HG02852 (cell line): ENCODE measurements at regions not wholly inside any gene's neighbourhood (a gene's known extent, or its start where the extent isn't known, plus 50 kb on each side); places are given as distances from the start of the nearest gene placed in this dataset.
A peak's percentile ranks its signal among the peaks of the same experiment; 100 is the strongest.
"Not testable (repeated sequence)": the region's sequence is repeated elsewhere in the genome, so short reads cannot be mapped to it uniquely, and the experiment has no call there.

ENCODE experiments used
- ATAC-seq: cut with Tn5 transposase; IDR thresholded peaks from one replicate; pipeline ENCODE4 v1.9.1; 2021; ENCODE audit warnings: mild to moderate bottlenecking, moderate library complexity; ENCODE audit not compliant: unreplicated experiment

- no peak for ATAC-seq
Measured at GRCh38 chr17:56688151-56688550, 94.7 kb downstream of the NOG start.

- no peak for ATAC-seq
Measured at GRCh38 chr17:56690441-56691291, 97.2 kb downstream of the NOG start.

DNA sequence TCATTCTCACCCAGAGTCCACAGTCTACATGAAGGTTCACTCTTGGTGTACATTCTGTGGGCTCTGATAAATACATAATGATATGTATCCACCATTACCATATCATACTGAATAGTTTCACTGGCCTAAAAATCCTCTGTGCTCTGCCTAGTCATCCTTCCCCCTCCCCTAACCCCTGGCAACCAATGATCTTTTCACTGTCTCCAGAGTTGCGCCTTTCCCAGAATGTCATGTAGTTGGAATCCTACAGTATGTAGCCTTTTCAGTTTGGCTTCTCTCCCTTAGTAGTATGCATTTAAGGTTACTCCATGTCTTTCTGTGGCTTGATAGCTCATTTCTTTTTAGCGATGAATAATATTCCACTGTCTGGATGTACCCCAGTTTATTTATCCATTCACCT, 101.3 kb downstream of the NOG start:
- no peak for ATAC-seq

DNA sequence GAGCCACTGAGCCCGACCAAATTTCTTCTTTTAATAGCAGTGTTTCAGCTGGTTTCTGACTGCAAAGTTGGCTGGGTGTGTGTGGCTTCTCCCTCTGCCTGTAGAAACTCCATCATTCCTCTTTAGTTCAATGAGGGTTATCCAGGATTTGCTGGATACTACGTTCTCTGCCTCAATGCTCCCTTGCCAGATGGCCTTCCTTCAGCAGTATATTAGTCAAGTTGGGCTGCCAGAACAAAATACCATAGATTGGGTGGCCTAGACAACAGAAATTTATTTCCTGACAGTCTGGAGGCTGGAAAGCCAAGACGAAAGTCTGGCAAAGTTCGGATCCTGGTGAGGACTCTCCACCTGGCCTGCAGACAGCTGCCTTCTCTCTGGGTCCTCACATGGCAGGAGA, 103.7 kb downstream of the NOG start:
- no peak for ATAC-seq

GRCh38 chr17:56699186-56699894, 105.8 kb downstream of the NOG start:
- ATAC-seq: no peak

- no peak for ATAC-seq
Measured at GRCh38 chr17:56700919-56701420, 107.5 kb downstream of the NOG start.

GRCh38 chr17:56707312-56708219, 114.1 kb downstream of the NOG start:
- ATAC-seq: no peak

DNA sequence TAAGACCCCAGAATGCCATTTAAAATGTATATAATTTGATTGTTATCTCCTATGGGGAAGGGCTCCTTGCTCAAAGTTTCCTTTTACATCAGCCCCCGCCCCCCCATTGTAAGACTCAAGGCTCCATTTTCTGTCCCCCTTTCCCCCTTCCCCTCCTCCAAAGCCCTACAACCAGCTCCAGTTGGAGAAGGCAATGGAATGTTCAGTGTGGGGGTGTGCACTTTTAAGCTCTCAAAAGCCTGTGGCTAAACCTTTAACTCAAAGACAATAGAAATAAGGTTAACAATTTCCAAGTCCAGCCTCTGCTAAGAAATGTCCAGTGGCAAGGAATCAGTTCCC, 114.7 kb downstream of the NOG start:
- no peak for ATAC-seq

- ATAC-seq: no peak
Measured at GRCh38 chr17:56708670-56709410, 115.3 kb downstream of the NOG start.

- ATAC-seq: no peak
Measured at GRCh38 chr17:56710986-56711385, 117.5 kb downstream of the NOG start.

GRCh38 chr17:56715613-56716357, 117.9 kb downstream of the C17orf67 start:
- ATAC-seq: peak; percentile 90

DNA sequence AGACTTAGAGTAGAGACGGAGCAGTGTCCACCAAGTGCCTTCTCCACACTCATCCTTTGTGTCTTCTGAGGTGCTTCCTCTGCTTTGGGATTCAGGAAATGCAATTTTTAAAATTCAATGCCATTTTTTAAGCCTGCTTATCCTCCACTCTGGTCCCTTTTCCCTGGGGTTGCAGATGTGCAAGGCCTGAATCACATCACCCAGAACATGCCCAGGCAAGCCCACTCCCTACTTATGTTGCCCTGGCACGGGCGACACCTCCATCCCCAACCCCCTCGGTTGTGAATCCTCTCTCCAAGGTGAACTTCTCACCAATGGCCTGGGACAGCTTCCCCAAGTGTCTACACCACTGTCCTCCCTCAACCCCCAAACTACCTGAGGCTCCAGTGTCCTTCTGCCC, 116.2 kb downstream of the C17orf67 start:
- ATAC-seq: no peak

DNA sequence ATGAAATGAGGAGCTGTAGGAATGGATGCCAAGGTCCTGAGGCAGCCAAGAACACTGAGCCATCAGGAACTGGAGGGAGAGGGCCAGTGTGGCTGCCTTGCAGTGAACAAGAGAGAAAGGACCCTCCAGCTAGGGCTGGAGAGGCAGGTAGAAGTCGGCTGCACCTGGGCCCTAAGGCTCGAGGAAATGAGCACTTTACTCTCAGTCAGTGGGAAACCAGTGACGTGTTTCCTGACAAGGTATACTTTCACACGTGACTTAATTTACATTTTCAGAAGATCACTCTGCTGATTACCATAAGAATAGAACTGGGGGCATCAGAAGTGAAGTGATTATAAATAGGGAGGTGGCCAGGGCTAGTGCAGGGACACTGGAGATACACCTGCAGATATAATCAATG, 115.2 kb downstream of the C17orf67 start:
- ATAC-seq: no peak

GRCh38 chr17:56723421-56723820, 110.3 kb downstream of the C17orf67 start:
- ATAC-seq: no peak

- no peak for ATAC-seq
Measured at GRCh38 chr17:56724664-56725063, 109.1 kb downstream of the C17orf67 start.

DNA sequence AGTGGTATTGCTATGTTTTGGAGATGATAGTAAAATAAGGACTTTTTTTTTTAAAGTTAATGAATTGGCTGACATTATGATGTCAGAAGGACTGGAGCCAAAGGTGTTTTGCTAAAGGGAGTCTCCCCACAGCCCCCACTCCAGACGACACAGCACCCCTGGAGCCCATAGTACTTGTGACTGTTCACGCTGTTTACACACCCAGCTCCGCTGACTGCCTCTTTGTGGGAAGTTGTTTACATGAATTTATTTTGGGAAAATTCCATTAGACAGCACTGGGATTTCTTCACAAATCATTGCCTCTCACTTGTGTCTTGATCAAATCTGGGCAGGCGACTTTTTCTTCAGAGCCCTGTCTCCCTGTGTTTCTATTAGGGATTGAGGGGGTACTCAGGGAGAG, 108.6 kb downstream of the C17orf67 start:
- ATAC-seq: no peak

DNA sequence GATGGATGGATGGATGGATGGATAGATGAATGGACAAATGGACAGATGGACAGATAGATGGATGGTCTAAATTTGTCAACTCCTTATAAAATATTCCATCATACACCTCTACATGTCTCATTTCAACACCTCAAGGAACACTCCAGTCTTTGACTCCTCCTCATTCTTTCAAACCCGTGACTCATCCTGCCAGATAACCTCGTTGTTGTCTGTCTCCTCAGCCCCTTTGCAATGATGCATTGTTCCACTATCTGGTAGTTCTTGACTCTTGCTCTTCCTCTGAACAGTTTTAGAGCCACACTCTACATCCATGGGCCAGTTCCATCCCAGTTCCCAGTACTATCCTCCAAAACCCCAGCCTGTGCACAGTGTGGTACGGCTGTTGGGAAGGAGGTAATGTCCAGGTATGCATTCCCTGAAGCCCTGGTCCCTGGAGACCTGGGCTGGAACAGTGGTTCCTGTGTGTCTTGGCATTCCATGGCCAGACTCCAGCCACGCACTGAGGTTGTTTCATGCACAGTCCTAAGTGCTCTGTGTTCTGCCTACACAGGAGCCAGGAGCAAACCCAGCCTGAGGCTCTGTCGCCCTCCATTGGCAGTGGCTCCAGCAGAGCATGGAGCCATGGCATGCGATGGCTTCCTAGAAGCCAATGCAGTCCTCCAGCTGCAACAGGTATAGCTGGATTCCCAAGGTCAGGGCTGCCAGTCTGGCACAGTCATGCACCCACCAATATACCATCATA, 105.7 kb downstream of the C17orf67 start:
- no peak for ATAC-seq

GRCh38 chr17:56731096-56731495, 102.6 kb downstream of the C17orf67 start:
- ATAC-seq: not testable (repeated sequence)

DNA sequence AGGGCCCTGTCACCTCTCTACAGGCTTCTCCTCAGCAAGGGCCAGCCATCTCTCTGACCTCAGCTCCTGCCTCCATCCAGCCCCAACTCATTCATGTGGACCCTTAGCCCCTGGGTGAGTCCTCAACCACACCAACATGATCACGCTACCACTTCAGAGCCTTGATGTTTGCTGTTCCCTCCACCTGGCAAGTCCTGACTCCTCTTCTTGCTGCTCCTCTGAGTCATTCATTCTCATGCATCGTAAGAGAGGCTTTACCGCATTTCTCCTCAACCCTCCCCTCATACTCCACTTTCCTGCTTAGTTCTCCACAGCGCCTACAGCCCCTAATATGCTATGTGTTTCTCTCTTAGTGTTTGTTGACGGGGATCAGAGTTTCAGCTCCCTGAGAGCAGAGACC, 99.9 kb downstream of the C17orf67 start:
- no peak for ATAC-seq
